ENCODE measurements at regions not wholly inside any gene's neighbourhood (a gene's known extent, or its start where the extent isn't known, plus 50 kb on each side); places are given as distances from the start of the nearest gene placed in this dataset.

DNA sequence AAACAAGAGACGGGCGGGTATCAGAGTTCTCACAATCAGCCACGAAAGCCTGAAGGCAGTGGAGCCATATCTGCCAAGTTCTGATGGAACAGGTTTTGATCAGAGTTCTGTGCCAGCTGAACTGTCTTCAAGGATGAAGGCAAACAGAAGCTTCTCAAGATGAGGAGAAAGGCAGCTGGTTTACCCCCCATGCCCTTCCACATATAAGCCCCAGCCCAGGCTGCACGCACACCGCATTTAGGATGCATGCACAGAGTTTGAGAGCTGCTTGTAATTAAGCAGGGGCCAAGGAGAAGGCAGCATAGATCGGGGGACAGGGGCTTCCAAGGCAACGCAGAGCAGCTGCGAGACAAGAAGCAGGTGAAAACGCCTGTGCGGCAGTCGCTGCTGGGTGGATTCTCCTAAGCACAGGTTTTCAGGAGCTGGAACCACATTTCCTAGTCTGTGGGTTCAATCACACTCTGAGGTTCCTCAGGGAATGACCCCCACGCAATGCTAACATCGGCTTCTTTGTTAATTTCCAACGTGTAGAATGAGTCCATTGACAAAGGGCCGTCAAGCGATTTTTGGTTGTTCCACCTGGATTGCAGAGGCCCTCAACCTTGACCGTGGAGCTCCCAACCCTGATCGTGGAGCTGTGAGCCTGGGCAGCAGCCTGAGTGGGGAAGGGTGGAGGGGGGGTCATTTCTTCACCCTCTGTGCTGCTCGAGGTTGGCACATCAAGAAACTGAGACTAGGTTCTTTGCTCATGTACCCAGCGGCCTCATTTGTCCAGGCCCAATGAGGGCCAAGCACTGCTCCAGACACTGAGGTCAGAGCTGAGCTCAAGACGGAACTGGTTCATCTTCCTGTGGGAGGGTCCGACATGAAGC, 81.7 kb upstream of the SHISAL1 start:
- H3K4me3 ChIP-seq (ENCODE audit: low read depth, low read length) = no peak overlapping the region
- H3K18ac ChIP-seq (ENCODE audit: low read length) = no peak overlapping the region
- H2AK5ac ChIP-seq (ENCODE audit: low read length) = no peak overlapping the region
- no peak overlapping the region for H2BK5ac ChIP-seq (ENCODE audit: low read depth, low read length, poor library complexity)
- no peak overlapping the region for H4K8ac ChIP-seq (ENCODE audit: low read depth, low read length)
- H3K79me1 ChIP-seq (ENCODE audit: low read length) = no peaks in the 10 kb centered on the region
- H3K14ac ChIP-seq (ENCODE audit: low read length) = no peak overlapping the region
- no peak overlapping the region for H2BK120ac ChIP-seq (ENCODE audit: insufficient read depth, low read length, poor library complexity)
- H4K12ac ChIP-seq (ENCODE audit: low read depth, low read length) = no peak overlapping the region
- H3K27me3 ChIP-seq (ENCODE audit: insufficient read depth, low read length) = no peaks in the 10 kb centered on the region
- no peak overlapping the region for H3K4ac ChIP-seq (ENCODE audit: low read depth, low read length)
- H3K9me3 ChIP-seq (ENCODE audit: insufficient read depth, low read depth, low read length) = peaks cover 1% of the 10 kb centered on the region
- no peak overlapping the region for H3K9ac ChIP-seq (ENCODE audit: low read length)
- H2AFZ ChIP-seq (ENCODE audit: insufficient read depth, low read length, poor library complexity) = no peak overlapping the region
- H3K23ac ChIP-seq (ENCODE audit: low read length) = no peak overlapping the region
- H2BK12ac ChIP-seq (ENCODE audit: low read length) = no peak overlapping the region
- no peaks in the 10 kb centered on the region for H3K4me1 ChIP-seq (ENCODE audit: control insufficient read depth in 1 of 2, insufficient read depth in 2 of 2, low read length in 2 of 2)
- H3K79me2 ChIP-seq (ENCODE audit: control insufficient read depth, insufficient read depth, low read length, poor library complexity) = no peaks in the 10 kb centered on the region
- no peak for DNase-seq
- no peak overlapping the region for H3K4me2 ChIP-seq (ENCODE audit: low read length)
- H3K36me3 ChIP-seq (ENCODE audit: control insufficient read depth in 1 of 2, insufficient read depth in 2 of 2, low read length in 2 of 2) = no peaks in the 10 kb centered on the region
- WGBS (ENCODE audit: extremely low coverage, insufficient coverage, insufficient read length) = no CpG with 5 or more reads among the region's 22 CpGs
- no peak overlapping the region for H4K91ac ChIP-seq (ENCODE audit: low read depth, low read length)
- no peak overlapping the region for H3K27ac ChIP-seq (ENCODE audit: low read depth, low read length)

DNA sequence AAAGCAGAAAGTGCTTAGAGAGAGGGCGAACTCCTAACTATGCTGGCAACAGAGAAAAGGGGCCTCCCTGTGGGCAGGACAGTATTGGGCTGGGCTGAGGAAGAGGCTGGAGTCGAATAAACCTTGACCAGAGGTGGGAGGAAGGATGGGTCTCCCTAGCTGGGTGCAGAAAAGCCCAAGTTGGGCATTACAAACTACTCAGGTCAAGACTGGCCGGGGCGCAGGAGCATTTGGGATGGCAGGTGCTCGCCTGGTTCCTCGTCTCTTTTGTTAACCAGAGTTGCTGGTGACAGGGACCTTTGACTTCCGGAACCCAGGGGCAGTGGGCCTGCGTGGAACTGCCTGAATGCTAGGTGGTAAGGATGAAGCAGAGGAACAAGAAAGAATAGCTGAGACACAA, 80.3 kb upstream of the SHISAL1 start:
- Histone ChIP-seq H4K91ac (ENCODE audit: low read depth, low read length) (no peak overlapping the region), H3K79me2 (ENCODE audit: control insufficient read depth, insufficient read depth, low read length, poor library complexity) (no peaks in the 10 kb centered on the region), H3K23ac (ENCODE audit: low read length) (no peak overlapping the region), H3K27ac (ENCODE audit: low read depth, low read length) (no peak overlapping the region), H3K18ac (ENCODE audit: low read length) (no peak overlapping the region), H3K79me1 (ENCODE audit: low read length) (no peaks in the 10 kb centered on the region), H2BK5ac (ENCODE audit: low read depth, low read length, poor library complexity) (no peak overlapping the region), H3K4me1 (ENCODE audit: control insufficient read depth in 1 of 2, insufficient read depth in 2 of 2, low read length in 2 of 2) (no peaks in the 10 kb centered on the region), H3K9ac (ENCODE audit: low read length) (no peak overlapping the region), H3K36me3 (ENCODE audit: control insufficient read depth in 1 of 2, insufficient read depth in 2 of 2, low read length in 2 of 2) (no peaks in the 10 kb centered on the region), H4K8ac (ENCODE audit: low read depth, low read length) (no peak overlapping the region), H3K4ac (ENCODE audit: low read depth, low read length) (no peak overlapping the region), H2BK120ac (ENCODE audit: insufficient read depth, low read length, poor library complexity) (no peak overlapping the region), H2BK12ac (ENCODE audit: low read length) (no peak overlapping the region), H3K9me3 (ENCODE audit: insufficient read depth, low read depth, low read length) (no peaks in the 10 kb centered on the region), H2AFZ (ENCODE audit: insufficient read depth, low read length, poor library complexity) (no peak overlapping the region), H3K4me2 (ENCODE audit: low read length) (no peak overlapping the region), H4K12ac (ENCODE audit: low read depth, low read length) (no peak overlapping the region), H2AK5ac (ENCODE audit: low read length) (no peak overlapping the region), H3K27me3 (ENCODE audit: insufficient read depth, low read length) (no peaks in the 10 kb centered on the region), H3K14ac (ENCODE audit: low read length) (no peak overlapping the region), H3K4me3 (ENCODE audit: low read depth, low read length) (no peak overlapping the region)
- WGBS (ENCODE audit: extremely low coverage, insufficient coverage, insufficient read length) = no CpG with 5 or more reads among the region's 8 CpGs
- DNase-seq = no peak

DNA sequence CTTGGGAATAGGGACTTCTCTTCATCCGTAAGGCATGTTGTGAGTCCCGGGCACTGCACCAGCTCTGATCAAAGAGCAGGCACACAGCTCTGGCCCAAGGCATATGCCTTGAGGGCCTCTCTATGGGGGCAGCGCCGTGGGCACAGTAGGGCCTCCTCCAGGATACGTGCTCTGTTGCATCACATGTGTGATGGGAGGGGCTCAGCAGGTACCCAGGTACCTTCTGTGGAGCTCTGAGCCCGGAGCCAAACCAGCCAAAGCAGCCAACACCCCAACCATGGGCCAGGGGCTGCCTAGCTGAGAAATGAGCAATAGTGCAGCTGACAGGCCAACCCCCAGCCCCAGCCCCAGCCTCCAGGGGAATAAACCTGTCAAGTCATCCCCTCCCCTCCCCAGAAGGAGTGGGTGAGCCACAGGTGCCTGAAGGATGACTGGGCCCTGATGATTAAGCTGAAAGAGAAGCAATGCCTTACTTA, 79.7 kb upstream of the SHISAL1 start:
- Histone ChIP-seq H2AFZ (ENCODE audit: insufficient read depth, low read length, poor library complexity) (no peak overlapping the region), H2AK5ac (ENCODE audit: low read length) (no peak overlapping the region)
- no CpG with 5 or more reads among the region's 6 CpGs for WGBS (ENCODE audit: extremely low coverage, insufficient coverage, insufficient read length)

DNA sequence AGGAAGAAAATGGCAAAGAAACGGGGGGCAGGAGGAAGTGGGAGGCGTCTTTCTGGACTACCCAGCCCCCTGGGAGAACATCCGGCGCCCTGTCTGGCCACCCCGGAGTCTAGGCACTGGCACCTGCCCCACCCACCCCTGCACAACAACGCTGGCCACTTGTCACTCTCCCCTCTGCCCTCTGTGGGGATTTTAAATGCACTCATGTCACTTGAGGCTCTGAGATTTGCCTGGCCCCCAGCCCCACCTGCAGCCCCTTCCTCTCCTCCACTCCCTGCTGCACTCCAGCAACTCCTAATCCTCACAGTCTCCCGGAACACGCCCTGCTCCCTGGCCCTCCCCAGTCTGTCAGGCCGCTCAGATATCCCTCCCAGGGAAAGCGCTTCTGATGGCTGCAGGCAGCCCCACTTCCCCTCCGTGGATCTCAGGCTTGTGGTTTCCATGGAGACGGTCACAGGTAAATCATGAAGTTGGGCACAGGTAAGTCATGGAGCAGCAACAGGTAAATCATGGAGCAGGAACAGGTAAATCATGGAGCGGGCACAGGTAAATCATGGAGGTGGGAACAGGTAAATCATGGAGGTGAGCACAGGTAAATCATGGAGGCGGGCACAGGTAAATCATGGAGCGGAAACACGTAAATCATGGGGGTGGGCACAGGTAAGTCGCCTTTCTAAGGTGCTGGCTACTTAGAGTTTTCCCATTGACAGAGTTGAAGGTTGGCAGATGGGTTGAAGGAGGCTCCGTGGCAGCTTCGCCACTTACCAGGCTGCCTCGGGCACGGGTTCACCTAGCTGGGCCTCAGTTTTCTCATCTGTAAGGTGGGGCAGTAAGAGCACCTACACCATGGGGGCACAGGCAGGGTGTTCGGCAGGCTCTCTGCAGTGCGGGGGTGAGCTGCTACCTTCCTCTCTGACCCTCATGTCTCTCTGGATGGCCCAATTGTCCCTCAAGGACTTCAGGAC, 79.0 kb upstream of the SHISAL1 start:
- no peak overlapping the region for H2AFZ ChIP-seq (ENCODE audit: insufficient read depth, low read length, poor library complexity)
- WGBS (ENCODE audit: extremely low coverage, insufficient coverage, insufficient read length) = no CpG with 5 or more reads among the region's 23 CpGs
- H2AK5ac ChIP-seq (ENCODE audit: low read length) = no peak overlapping the region
- DNase-seq = no peak
- H3K9me3 ChIP-seq (ENCODE audit: insufficient read depth, low read depth, low read length) = no peaks in the 10 kb centered on the region
- no peak overlapping the region for H2BK12ac ChIP-seq (ENCODE audit: low read length)
- H3K9ac ChIP-seq (ENCODE audit: low read length) = no peak overlapping the region
- no peak overlapping the region for H3K4ac ChIP-seq (ENCODE audit: low read depth, low read length)
- no peak overlapping the region for H3K4me3 ChIP-seq (ENCODE audit: low read depth, low read length)
- no peak overlapping the region for H3K18ac ChIP-seq (ENCODE audit: low read length)
- H3K14ac ChIP-seq (ENCODE audit: low read length) = no peak overlapping the region
- no peak overlapping the region for H4K12ac ChIP-seq (ENCODE audit: low read depth, low read length)
- H3K79me1 ChIP-seq (ENCODE audit: low read length) = no peaks in the 10 kb centered on the region
- no peaks in the 10 kb centered on the region for H3K36me3 ChIP-seq (ENCODE audit: control insufficient read depth in 1 of 2, insufficient read depth in 2 of 2, low read length in 2 of 2)
- no peak overlapping the region for H2BK5ac ChIP-seq (ENCODE audit: low read depth, low read length, poor library complexity)
- no peak overlapping the region for H2BK120ac ChIP-seq (ENCODE audit: insufficient read depth, low read length, poor library complexity)
- no peaks in the 10 kb centered on the region for H3K27me3 ChIP-seq (ENCODE audit: insufficient read depth, low read length)
- no peak overlapping the region for H3K23ac ChIP-seq (ENCODE audit: low read length)
- no peaks in the 10 kb centered on the region for H3K79me2 ChIP-seq (ENCODE audit: control insufficient read depth, insufficient read depth, low read length, poor library complexity)
- no peak overlapping the region for H3K4me2 ChIP-seq (ENCODE audit: low read length)
- no peak overlapping the region for H4K91ac ChIP-seq (ENCODE audit: low read depth, low read length)
- no peak overlapping the region for H3K27ac ChIP-seq (ENCODE audit: low read depth, low read length)
- no peaks in the 10 kb centered on the region for H3K4me1 ChIP-seq (ENCODE audit: control insufficient read depth in 1 of 2, insufficient read depth in 2 of 2, low read length in 2 of 2)
- H4K8ac ChIP-seq (ENCODE audit: low read depth, low read length) = no peak overlapping the region

More for the DNA sequence above, 79.7 kb upstream of the SHISAL1 start:
- H3K4me3 ChIP-seq (ENCODE audit: low read depth, low read length) = no peak overlapping the region
- H3K23ac ChIP-seq (ENCODE audit: low read length) = no peak overlapping the region
- H3K4me2 ChIP-seq (ENCODE audit: low read length) = no peak overlapping the region
- H4K8ac ChIP-seq (ENCODE audit: low read depth, low read length) = no peak overlapping the region
- no peak overlapping the region for H2BK120ac ChIP-seq (ENCODE audit: insufficient read depth, low read length, poor library complexity)
- H2BK5ac ChIP-seq (ENCODE audit: low read depth, low read length, poor library complexity) = no peak overlapping the region
- H4K91ac ChIP-seq (ENCODE audit: low read depth, low read length) = no peak overlapping the region
- no peak overlapping the region for H3K14ac ChIP-seq (ENCODE audit: low read length)
- no peaks in the 10 kb centered on the region for H3K36me3 ChIP-seq (ENCODE audit: control insufficient read depth in 1 of 2, insufficient read depth in 2 of 2, low read length in 2 of 2)
- no peaks in the 10 kb centered on the region for H3K27me3 ChIP-seq (ENCODE audit: insufficient read depth, low read length)
- no peak overlapping the region for H3K27ac ChIP-seq (ENCODE audit: low read depth, low read length)
- no peak overlapping the region for H3K18ac ChIP-seq (ENCODE audit: low read length)
- no peak overlapping the region for H3K4ac ChIP-seq (ENCODE audit: low read depth, low read length)
- DNase-seq = no peak
- H3K79me2 ChIP-seq (ENCODE audit: control insufficient read depth, insufficient read depth, low read length, poor library complexity) = no peaks in the 10 kb centered on the region
- H3K79me1 ChIP-seq (ENCODE audit: low read length) = no peaks in the 10 kb centered on the region
- no peaks in the 10 kb centered on the region for H3K9me3 ChIP-seq (ENCODE audit: insufficient read depth, low read depth, low read length)
- no peak overlapping the region for H4K12ac ChIP-seq (ENCODE audit: low read depth, low read length)
- no peak overlapping the region for H3K9ac ChIP-seq (ENCODE audit: low read length)
- no peaks in the 10 kb centered on the region for H3K4me1 ChIP-seq (ENCODE audit: control insufficient read depth in 1 of 2, insufficient read depth in 2 of 2, low read length in 2 of 2)
- no peak overlapping the region for H2BK12ac ChIP-seq (ENCODE audit: low read length)

Data from trophoblast cell (in vitro differentiated cells and primary cell).